Neural progenitor cell (in vitro differentiated cells): ENCODE measurements at regions not wholly inside any gene's neighbourhood (a gene's known extent, or its start where the extent isn't known, plus 50 kb on each side); places are given as distances from the start of the nearest gene placed in this dataset.

Experiments
- DNase-seq: peaks from one replicate; pipeline ENCODE4 v3.0.0-alpha.2; 2016; ENCODE audit warnings: low spot score
- H2AFZ ChIP-seq: fragments of 200-600 bp; sonication (generic); replicated peaks from 2 replicates; pipeline ENCODE4 v1.6.1; 2016; ENCODE audit warnings: antibody characterized with exemption
- H3F3A ChIP-seq: fragments of 200-600 bp; sonication (generic); 2 replicates; pipeline ENCODE4 v1.6.1; 2016; ENCODE audit warnings: antibody characterized with exemption, low read depth
- H3K27ac ChIP-seq: fragments of 200-600 bp; sonication (generic); 2 replicates; pipeline ENCODE4 v1.5.1; 2016; ENCODE audit warnings: mild to moderate bottlenecking
- H3K27me3 ChIP-seq: fragments of 200-600 bp; sonication (generic); 2 replicates; pipeline ENCODE4 v1.6.1; 2016; ENCODE audit warnings: mild to moderate bottlenecking, moderate library complexity
- H3K36me3 ChIP-seq: fragments of 200-600 bp; sonication (generic); 2 replicates; pipeline ENCODE4 v1.5.1; 2016
- H3K4me1 ChIP-seq: fragments of 200-600 bp; sonication (generic); 2 replicates; pipeline ENCODE4 v1.6.1; 2016; ENCODE audit warnings: mixed run types
- H3K4me2 ChIP-seq: fragments of 200-600 bp; sonication (generic); 2 replicates; pipeline ENCODE4 v1.6.1; 2016
- H3K4me3 ChIP-seq: fragments of 200-600 bp; sonication (generic); 2 replicates; pipeline ENCODE4 v1.5.1; 2016
- H3K79me2 ChIP-seq: fragments of 200-600 bp; sonication (generic); 2 replicates; pipeline ENCODE4 v1.6.1; 2016; ENCODE audit warnings: low read depth
- H3K9ac ChIP-seq: fragments of 200-600 bp; sonication (generic); 2 replicates; pipeline ENCODE4 v1.6.1; 2016
- H3K9me3 ChIP-seq: fragments of 200-600 bp; sonication (generic); 2 replicates; pipeline ENCODE4 v1.5.1; 2016; ENCODE audit warnings: low read depth
- H4K20me1 ChIP-seq: fragments of 200-600 bp; sonication (generic); 2 replicates; pipeline ENCODE4 v1.6.1; 2016; ENCODE audit warnings: low read depth
- H3K27ac Mint-ChIP-seq: 3 replicates; pipeline ENCODE4 v1.8.0; 2021; ENCODE audit warnings: mixed read lengths
- H3K27me3 Mint-ChIP-seq: 2 replicates; pipeline ENCODE4 v1.8.0; 2022; ENCODE audit warnings: low read depth, mild to moderate bottlenecking, inconsistent platforms, moderate library complexity, mixed read lengths; ENCODE audit not compliant: insufficient read depth
- H3K36me3 Mint-ChIP-seq: 3 replicates; pipeline ENCODE4 v1.8.0; 2021; ENCODE audit warnings: mixed read lengths
- H3K4me1 Mint-ChIP-seq: 3 replicates; pipeline ENCODE4 v1.8.0; 2021; ENCODE audit warnings: mixed read lengths
- H3K4me3 Mint-ChIP-seq: 3 replicates; pipeline ENCODE4 v1.8.0; 2021; ENCODE audit warnings: mild to moderate bottlenecking, moderate library complexity, mixed read lengths
- H3K9me3 Mint-ChIP-seq: 3 replicates; pipeline ENCODE4 v1.8.0; 2020; ENCODE audit warnings: mixed read lengths
- CTCF ChIP-seq: fragments of 200-600 bp; sonication (generic); IDR thresholded peaks from 2 replicates; pipeline ENCODE4 v1.5.1; 2017; ENCODE audit warnings: antibody characterized with exemption, mild to moderate bottlenecking
- EZH2 ChIP-seq: fragments of 200-600 bp; sonication (generic); IDR thresholded peaks from 2 replicates; pipeline ENCODE4 v1.6.1; 2017; ENCODE audit warnings: antibody characterized with exemption, mild to moderate bottlenecking, moderate library complexity
- EZH2phosphoT487 ChIP-seq: fragments of 200-600 bp; sonication (generic); IDR thresholded peaks from 2 replicates; pipeline ENCODE4 v1.6.1; 2017; ENCODE audit warnings: antibody characterized with exemption

- Histone ChIP-seq H3K4me3 (no peak overlapping the region), H2AFZ (peak overlapping the region; percentile 5), H3K9ac (no peak overlapping the region), H3K79me2 (no peaks in the 10 kb centered on the region), H3K4me1 (peaks cover 7% of the 10 kb centered on the region), H3K9me3 (no peaks in the 10 kb centered on the region), H3F3A (no peaks in the 10 kb centered on the region), H3K27me3 (no peaks in the 10 kb centered on the region), H3K27ac (no peak overlapping the region), H3K4me2 (no peak overlapping the region), H3K36me3 (no peaks in the 10 kb centered on the region), H4K20me1 (no peaks in the 10 kb centered on the region)
- Mint-ChIP-seq H3K27me3 (peaks cover 2% of the 10 kb centered on the region), H3K4me3 (no peak overlapping the region), H3K9me3 (no peaks in the 10 kb centered on the region), H3K4me1 (no peaks in the 10 kb centered on the region), H3K27ac (no peak overlapping the region), H3K36me3 (no peaks in the 10 kb centered on the region)
- TF ChIP-seq EZH2: no peak
- no peak for DNase-seq
These were observed 54.2 kb upstream of the MAFB start for GRCh38 chr20:40743141-40743775.

GRCh38 chr20:40744072-40744817 lies 55.2 kb upstream of the MAFB start:
- Histone ChIP-seq H3F3A (no peaks in the 10 kb centered on the region), H3K4me1 (no peaks in the 10 kb centered on the region), H2AFZ (no peak overlapping the region), H3K4me3 (no peak overlapping the region), H3K36me3 (no peaks in the 10 kb centered on the region), H3K4me2 (no peak overlapping the region), H3K27me3 (no peaks in the 10 kb centered on the region), H4K20me1 (no peaks in the 10 kb centered on the region), H3K9me3 (no peaks in the 10 kb centered on the region), H3K9ac (no peak overlapping the region), H3K27ac (no peak overlapping the region), H3K79me2 (no peaks in the 10 kb centered on the region)
- DNase-seq: no peak
- Mint-ChIP-seq H3K4me3 (no peak overlapping the region), H3K27me3 (peaks cover 2% of the 10 kb centered on the region), H3K36me3 (no peaks in the 10 kb centered on the region), H3K4me1 (no peaks in the 10 kb centered on the region), H3K27ac (no peak overlapping the region), H3K9me3 (no peaks in the 10 kb centered on the region)
- TF ChIP-seq EZH2 (no peak), EZH2phosphoT487 (no peak), CTCF (no peak)

GRCh38 chr20:40744818-40745175 lies 55.8 kb upstream of the MAFB start:
- no peaks in the 10 kb centered on the region for H3K36me3 Mint-ChIP-seq
- Histone ChIP-seq H3K79me2 (no peaks in the 10 kb centered on the region), H3K27ac (no peak overlapping the region), H3K27me3 (no peaks in the 10 kb centered on the region), H2AFZ (no peak overlapping the region), H3K36me3 (no peaks in the 10 kb centered on the region), H3K4me2 (no peak overlapping the region), H3K9me3 (no peaks in the 10 kb centered on the region), H3K4me1 (no peaks in the 10 kb centered on the region), H3K4me3 (no peak overlapping the region), H3F3A (no peaks in the 10 kb centered on the region), H4K20me1 (no peaks in the 10 kb centered on the region), H3K9ac (no peak overlapping the region)
- no peak overlapping the region for H3K27ac Mint-ChIP-seq
- H3K4me1 Mint-ChIP-seq: no peaks in the 10 kb centered on the region
- no peak for DNase-seq
- peaks cover 2% of the 10 kb centered on the region for H3K27me3 Mint-ChIP-seq
- H3K4me3 Mint-ChIP-seq: no peak overlapping the region
- no peak for TF ChIP-seq EZH2
- no peak for TF ChIP-seq EZH2phosphoT487
- TF ChIP-seq CTCF: no peak
- no peaks in the 10 kb centered on the region for H3K9me3 Mint-ChIP-seq

GRCh38 chr20:40746251-40746650 lies 57.2 kb upstream of the MAFB start:
- no peaks in the 10 kb centered on the region for H3K4me1 Mint-ChIP-seq
- Histone ChIP-seq H3K9ac (no peak overlapping the region), H3K4me2 (no peak overlapping the region), H3K27me3 (no peaks in the 10 kb centered on the region), H3K79me2 (no peaks in the 10 kb centered on the region), H3K27ac (no peak overlapping the region), H3K4me1 (no peaks in the 10 kb centered on the region), H3K9me3 (no peaks in the 10 kb centered on the region), H3F3A (no peaks in the 10 kb centered on the region), H3K4me3 (no peak overlapping the region), H2AFZ (no peak overlapping the region), H3K36me3 (no peaks in the 10 kb centered on the region), H4K20me1 (no peaks in the 10 kb centered on the region)
- H3K27ac Mint-ChIP-seq: no peak overlapping the region
- no peaks in the 10 kb centered on the region for H3K9me3 Mint-ChIP-seq
- DNase-seq: no peak
- no peaks in the 10 kb centered on the region for H3K36me3 Mint-ChIP-seq
- TF ChIP-seq EZH2 (no peak), CTCF (no peak), EZH2phosphoT487 (no peak)
- peaks cover 2% of the 10 kb centered on the region for H3K27me3 Mint-ChIP-seq
- H3K4me3 Mint-ChIP-seq: no peak overlapping the region
